HT-29 (cell line): ENCODE measurements at regions not wholly inside any gene's neighbourhood (a gene's known extent, or its start where the extent isn't known, plus 50 kb on each side); places are given as distances from the start of the nearest gene placed in this dataset.
"Not testable (repeated sequence)": the region's sequence is repeated elsewhere in the genome, so short reads cannot be mapped to it uniquely, and the experiment has no call there.

Source experiments
- DNase-seq: peaks from one replicate; pipeline ENCODE4 v3.0.0-alpha.2; 2015; ENCODE audit warnings: low spot score

DNA sequence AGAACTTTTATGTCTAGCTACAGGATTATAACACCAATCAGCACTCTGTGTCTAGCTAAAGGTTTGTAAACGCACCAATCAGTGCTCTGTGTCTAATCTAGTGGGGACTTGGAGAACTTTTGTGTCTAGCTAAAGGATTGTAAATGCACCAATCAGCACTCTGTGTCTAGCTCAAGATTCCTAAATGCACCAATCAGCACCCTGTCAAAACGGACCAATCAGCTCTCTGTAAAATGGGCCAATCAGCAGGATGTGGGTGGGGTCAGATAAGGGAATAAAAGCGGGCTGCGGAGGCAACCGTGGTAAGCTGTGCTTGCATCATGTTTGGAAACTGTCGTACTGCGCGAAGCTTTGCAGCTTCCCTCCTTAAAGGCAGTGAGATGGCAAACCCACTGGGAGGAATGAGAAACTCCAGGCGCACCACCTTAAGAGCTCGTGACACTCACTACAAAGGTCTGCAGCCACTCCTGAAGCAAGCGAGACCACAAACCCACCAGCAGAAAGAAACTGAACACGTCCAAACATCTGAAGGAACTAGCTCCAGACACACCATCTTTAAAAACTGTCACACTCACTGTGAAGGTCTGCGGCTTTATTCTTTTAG, 112.1 kb upstream of the DUSP22 start:
- DNase-seq, result not testable (repeated sequence)

DNA sequence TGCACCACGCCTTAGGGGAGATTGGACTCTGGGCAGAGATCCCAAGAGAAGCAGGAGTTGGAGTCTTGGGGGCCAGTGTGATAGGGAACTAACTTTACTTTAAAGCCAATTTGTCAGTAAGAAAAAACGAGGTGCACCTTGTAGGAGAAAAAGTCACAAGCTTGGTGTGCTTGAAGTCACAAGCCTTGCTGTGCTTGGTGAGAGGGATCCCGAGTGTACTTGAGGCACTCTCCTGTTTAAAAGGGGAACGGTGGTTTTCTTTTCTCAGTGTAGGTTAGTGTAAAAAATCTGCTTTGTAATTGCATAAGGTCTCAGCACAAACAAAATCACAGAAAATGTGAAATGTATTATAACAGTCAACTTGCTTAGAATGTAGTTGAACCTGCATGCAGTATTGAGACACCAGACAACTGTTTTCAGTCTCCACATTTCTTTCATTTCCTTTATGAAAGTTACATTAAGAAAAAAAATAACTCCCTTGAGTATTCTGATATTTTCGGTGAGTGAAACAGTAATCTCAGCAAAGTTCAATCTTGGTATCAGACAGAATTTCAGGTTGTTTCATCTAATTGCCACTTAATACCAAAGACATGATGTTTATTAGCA, 111.1 kb upstream of the DUSP22 start:
- DNase-seq, result no peak

DNA sequence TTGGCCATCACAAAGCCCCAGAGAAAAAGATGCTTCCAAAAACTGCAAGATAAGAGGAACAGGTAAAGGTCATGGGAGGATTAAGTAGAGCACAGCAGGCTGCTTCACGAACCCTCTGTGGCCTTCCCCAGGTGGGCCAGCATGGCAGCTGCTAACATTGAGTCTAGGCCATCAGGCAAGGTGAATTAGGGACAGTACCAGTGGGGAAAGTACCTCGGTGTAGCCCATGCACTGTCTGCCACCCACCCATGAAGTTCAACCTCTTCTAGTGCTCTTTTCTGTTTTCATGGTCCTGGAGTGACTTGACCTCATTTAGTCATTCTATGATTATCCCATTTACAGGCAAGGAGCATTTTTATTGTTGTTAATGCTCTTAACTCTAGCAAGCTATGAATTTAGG, 108.6 kb upstream of the DUSP22 start:
- no peak for DNase-seq

DNA sequence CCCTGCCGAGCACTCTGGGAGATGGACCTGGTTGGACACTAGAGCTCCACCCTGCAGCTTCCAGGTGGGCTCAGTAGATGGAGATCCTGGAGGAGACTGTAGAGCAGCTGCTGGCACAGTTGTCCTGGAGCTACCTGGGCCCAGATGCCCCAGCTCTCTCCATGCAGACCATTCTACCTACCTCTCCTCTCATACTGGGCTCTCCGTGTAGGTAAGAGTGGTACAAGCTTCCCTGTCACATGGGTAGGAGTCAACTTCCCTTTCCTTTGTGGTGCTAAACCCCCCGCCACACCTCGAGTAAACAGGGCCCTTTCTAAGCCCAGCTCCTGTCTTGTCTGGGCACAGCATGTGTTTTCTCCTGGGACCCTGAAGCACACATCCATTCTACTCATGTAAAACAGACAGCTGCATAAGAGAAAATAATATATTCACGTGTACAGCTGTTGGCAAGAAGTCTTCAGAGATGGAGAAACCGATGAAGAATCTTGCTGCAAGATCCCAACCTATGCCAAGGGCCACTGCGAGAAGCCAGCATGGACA, 108.1 kb upstream of the DUSP22 start:
- DNase-seq, result no peak

DNA sequence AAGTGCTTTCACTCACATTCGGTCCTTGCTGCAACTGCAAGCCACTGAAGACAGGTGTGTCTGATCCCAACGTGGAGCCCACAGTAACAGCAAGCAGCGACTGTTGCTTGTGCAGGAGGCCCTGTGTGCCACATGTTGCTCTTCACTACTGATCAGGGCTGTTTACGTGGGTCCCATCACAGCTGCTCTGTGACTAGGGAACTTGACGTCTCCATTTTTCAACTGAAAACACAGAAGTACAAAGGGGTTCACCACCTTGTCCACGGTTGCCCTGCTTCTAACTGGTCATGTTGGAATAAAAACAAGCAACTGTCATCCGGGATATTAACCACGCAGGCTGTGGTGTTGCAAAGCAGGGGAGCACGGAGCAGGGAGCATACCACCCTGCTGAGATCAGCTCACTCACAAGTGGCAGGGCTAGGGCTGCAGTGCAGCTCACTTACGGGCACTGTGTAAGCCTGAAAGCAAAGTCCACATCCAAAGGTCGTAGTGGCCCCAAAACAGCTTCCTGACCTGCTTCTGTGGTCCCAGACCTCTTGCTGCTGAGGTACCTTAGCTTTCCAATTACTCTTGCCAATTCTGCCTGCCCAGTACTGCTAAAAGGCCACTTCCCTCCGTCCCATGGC, 105.8 kb upstream of the DUSP22 start:
- DNase-seq, result no peak

DNA sequence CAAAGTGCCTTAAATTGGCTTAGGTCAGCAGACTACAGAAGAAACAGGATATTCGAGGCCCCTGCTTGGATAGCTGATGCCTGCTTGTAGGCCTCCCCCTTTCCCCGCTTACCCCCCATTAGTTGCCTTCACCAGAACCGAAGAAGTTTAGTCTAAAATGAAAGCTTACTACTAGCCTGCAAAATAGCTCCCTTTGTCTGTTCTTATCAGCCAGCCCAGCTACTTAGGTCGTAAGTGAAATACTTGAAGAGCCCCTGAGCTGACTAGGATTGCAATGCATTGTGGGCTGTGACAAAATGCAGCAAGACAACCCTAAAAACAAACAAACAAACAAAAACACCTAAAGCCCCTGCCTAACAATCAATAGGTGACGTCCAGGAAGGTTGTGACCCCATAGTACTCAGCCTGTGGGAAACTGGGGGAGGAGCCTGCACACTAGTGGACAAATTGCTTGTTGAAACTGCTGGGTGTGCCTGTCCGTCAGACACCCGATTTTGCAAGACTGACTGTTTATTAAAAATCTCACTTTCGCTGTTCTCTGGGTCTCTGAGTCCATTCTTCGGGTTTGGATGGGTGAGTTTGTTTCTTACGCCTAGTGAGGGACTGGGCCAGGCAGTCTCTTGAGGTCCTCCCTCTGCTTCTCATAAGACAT, 105.0 kb upstream of the DUSP22 start:
- DNase-seq, result no peak

DNA sequence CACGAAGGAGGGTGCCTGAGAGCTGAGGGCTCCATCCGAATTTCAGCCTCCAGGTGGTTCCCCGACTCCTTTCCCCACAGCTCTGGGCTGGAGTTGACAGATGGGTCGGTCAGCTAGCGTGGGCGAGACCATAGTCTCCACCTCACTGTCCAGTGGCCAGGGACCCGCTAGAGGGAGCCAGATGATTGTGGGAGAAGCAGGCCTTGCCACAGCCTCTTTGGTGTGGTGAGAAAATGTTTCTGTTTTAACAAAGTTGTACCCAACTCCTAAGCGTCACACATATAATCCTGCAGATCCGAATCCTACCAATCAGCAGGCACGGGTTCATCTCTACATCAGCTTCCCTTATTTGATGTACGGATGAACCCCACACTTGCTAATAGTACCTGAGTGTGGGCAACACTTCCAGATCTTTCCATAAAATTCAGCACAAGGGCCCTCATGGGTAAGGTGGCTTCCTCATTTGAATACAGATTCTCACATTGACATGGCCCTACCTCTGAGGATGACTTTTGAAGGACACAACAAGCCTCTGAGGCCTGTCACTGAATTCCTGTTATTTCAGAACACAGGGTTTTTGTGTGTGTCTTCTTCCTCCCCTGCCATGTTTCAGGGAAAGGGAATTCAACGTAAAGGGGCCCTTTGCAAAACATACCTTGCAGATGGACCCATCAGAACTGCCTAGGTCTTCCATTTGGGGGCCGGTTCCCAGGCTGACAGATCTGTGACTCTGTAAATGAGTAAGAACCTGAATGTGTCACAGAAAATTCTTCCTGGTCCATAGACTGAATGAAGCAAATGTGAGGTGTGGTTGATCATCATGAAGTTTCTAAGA, 103.2 kb upstream of the DUSP22 start:
- DNase-seq, result peak; percentile 92

DNA sequence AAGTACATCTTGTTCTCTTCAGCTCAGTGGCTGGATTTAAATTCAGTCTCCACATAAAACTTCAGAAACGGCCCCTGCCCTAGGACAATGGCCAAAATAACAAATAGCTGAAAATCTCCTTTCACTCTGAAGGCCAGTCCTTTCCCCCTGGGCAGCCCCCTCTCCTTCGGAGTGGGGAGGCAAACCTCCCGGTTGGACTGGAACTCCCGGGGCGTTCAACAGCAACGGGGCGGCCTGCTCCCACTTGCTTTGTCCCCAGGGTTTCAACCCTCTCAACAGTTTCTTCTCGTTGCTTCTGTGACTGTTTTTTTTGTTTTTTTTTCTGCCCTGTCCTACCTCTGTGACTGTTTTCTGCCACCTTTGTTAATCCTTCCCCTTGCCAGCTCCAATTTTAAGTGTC, 102.6 kb upstream of the DUSP22 start:
- DNase-seq, result no peak

DNA sequence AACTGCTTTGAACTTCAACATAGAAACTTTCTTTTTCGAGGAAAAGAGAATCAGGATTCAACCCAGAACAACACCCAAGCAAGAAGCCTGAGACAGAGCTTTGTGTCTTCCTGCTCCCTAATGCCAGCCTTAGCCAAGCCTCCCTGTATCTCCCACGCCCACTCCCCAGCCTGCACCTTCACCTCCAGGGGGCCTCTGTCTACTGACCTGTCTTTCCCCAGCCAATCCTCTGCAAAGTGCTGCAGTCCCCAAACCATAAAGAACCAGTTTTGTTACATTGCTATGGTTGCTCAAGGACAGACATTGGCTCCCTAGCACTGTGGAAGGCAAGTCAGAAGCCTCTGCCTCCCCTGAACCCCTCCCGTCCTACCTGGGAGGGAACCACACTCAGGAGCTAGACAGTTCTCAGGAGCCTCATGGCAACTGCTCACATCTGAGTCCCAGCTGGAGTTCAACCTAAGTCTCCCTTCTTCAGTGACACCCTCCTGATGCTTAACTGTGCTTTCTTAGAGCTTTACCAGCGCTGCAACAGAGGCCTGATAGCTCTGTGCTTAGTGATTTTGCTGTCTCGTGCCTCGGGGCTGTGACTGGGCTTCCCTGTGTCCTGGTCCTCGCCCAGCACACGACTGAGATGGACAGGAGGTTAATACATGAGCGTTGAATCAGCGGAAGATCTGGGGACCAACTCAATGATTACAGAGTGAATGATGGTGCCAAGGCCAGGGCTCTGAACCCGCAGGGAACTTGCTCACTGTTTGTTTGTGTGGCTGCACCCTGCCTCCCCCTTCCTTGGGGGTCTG, 101.5 kb upstream of the DUSP22 start:
- DNase-seq, result no peak

DNA sequence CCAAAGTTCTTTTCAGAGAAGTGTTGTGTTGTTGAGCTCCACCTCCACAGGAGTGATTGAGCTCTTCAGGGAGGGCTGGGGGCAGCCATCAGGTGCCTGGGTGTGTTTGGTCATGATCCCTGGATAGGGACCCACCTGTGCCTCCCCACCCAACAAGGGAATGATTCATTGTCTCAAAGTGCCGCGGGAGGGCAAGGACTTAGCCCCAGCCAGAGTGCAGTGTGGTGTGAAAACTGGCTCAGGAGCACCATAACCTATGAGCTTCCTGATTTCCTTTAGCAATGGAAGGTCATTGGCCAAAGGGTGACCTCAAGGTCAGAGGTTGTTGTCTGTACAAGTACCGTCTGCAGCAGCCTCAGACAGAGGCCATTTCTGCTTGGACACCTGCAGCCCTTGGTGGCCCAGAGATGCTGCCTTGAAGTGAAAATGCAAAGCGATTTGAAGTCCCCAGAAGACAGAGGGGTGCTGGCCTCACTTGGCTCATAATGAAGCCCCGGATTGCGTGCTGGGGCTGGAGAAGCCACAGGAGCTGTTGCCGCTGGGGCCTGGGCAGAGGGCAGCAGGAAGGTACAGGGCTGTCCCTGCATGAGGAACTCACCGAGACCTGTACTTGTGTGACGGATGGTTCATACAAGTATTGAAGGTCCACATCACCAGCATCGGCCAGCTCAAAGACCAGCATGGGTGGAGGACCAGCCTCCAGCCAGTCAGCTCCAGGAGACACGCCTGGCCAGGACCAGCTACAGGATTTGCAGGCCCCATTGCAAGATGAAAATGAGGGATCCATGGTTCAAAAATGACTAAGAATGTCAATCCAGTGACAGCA, 100.6 kb upstream of the DUSP22 start:
- DNase-seq, result no peak

DNA sequence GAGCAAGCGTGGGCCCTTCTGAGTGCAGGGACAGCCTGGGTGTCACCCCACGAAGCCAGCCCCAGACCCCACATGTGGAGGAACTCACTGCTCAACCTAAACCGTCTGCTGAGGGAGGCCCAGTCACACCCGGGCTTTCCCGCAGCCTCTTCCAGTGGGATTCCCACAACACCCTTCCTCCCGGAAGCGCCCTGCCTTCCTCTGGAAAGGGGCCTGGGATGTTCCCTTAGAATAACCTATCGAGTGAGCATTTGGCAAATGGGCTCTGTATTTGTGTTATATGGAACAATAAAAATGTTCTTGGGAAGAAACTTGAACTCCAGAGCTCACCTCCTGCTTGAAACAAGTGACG, 100.0 kb upstream of the DUSP22 start:
- DNase-seq, result no peak

DNA sequence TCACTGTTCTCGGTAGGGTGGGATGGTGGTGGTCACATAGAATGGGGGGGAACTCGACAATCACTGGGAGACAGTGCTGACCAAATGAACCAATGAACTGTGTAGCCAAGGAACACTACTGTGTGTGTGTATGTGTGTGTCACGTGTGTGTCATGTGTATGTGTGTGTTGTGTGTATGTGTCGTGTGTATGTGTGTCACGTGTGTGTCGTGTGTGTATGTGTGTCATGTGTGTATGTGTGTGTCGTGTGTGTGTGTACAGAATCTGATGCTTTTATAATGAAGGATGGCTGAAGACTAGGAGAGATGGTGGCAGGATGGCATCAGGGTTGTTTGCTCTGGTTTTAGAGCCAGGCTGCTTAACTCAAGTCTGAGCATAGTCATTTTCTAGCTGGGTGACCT, 99.1 kb upstream of the DUSP22 start:
- DNase-seq, result no peak

DNA sequence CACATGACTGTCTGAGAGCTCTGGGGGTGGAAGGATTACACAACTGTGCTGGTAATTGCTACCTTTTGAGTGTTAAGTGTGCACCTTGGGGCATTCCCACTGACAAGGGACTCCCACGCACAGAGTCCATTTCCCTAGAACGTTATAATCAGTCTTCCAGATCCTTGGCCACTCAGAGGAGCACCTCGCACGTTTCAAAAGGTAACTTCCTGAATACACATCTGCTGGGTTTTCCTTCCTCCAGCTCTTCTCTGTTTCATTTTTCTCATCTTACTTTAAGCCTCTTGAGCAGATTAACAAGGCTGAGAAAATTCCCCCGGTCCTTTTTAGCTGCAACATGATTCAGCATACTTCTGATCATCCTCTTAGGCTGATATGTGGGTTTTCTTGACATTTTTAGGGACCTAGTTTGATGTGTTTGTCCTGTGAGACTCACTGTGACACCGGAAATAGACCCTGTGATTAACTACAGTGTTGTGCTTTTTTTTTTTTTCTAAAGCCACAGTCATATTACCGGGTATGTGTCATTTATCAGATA, 98.4 kb upstream of the DUSP22 start:
- no peak for DNase-seq

DNA sequence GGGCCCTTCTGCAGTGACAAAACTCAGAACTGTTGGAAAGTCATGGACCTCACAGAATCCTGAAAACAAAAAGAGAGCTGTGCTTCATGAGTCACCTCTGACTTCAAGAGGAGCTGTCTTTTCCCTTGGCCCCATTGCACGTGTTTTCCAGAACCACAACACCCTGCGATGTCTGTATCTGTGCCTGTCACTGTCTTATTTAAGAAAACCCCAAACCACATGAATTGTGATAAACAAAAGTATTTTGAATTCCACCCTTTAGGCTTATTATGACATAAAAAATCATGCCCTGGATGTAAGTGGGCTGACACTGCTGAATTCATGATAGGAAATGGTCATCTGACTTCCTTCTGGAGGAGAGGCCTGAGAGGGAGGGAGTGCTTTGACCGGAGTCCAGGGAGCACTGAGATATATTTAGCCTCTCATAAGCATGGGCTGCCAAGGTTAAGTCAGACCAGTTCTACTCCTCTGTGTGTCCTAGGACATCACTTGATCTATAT, 96.4 kb upstream of the DUSP22 start:
- DNase-seq, result no peak

DNA sequence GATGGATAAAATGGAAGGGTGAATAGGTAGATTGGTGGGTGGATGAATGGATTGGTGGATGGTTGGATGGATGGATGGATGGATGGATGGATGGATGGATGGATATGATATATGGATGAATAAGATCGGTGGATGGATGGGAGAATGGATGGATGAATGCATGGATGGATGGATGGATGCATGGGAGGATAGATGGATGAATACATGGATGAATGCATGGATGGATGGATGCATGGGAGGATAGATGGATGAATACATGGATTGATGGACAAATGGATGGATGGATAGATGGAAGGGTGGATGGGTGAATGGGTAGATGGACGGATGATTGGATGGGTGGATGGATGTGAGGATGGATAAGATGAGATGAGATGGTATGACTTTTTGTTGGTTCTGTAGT, 95.7 kb upstream of the DUSP22 start:
- DNase-seq, result no peak

DNA sequence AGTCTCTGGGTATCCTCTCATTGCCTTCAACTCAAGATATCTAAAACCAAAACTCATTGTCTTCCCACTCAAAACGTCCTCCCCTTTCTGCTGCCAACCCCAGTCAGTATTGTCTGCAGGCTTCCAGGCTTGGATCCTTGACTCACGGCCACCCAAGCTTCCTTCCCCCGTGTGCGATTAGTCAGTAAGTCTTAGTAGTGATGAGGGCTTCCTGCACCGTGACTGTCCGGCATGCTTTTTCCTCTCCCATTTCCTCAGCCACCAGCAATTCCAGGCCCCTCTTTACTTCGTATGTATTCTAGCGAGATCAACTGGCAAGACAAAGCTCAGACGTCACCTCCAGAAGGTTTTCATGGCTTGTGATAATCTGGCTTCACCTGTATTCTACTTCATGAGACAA, 88.6 kb upstream of the DUSP22 start:
- DNase-seq, result no peak

DNA sequence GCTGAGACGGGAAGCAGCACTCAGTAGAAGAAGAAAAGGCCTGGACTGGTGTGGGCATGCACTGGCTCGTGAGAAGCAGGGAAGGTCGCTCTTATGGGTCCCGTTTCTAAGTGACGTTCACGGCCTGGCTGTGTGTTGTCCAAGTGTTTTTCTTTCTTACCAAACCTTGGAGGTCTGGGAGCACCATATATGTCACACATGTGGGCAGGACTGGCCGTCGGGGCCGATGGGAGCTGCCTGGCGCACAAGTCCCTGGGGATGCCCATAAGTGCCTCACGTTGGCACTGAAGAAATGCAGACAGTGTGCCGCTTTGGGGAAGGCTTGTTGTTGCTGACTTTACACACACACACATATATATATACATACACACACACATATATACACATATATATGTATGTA, 86.0 kb upstream of the DUSP22 start:
- DNase-seq, result no peak

DNA sequence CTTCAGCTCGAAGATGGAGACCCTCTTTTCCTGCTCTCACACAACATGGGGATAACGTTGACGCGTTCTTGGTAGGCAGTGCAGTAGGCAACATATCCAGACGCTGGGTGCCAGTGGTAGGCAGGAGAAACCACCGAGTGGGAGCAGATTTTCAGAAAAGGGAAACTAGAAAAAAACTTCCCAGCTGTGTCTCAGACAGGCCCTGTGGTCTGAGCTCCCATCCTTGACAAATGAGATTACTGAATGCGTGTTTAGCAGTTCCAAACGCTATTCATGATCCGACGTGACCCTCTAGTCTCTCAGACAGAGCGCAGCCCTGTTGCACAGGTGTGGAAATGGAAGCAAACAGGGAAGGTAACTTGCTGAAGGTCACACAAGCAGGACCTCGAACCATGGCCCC, 83.9 kb upstream of the DUSP22 start:
- DNase-seq, result no peak

DNA sequence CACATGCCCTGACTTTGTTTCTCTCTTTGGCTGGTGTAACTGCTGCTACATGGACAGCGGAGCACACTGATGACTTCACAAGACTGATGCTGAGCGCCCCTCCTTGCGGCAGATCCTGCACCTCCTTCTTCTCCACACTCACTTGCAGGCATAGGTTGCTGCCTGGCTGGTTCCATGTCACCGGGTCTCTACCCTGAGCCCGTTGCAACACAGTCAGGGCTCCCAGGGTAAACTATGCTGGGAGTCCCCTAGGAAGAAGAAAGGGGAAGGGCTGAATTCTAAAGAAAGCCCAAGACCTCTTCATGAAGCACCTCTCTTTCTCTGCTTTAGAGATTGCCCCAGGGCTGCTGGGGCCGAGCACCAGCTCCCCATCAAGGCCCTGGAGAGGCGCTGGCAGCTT, 83.3 kb upstream of the DUSP22 start:
- DNase-seq, result no peak
